H1 (cell line): ENCODE measurements at regions not wholly inside any gene's neighbourhood (a gene's known extent, or its start where the extent isn't known, plus 50 kb on each side); places are given as distances from the start of the nearest gene placed in this dataset.

Experiments used
- CTCF ChIA-PET: fragments of 300-600 bp; sonication (Branson Sonifier 250); formaldehyde crosslinking; loops from one replicate; lab custom pipeline; 2021; ENCODE audit not compliant: partially characterized antibody; lab: Charles Lee
- POLR2A ChIA-PET: fragments of 300-600 bp; sonication (Branson Sonifier 250); formaldehyde crosslinking; loops from one replicate; lab custom pipeline; 2021; ENCODE audit warnings: inconsistent platforms; ENCODE audit not compliant: partially characterized antibody; lab: Charles Lee
- DNase-seq, 2 experiments: peaks; one replicate each; pipeline versions ENCODE4 v3.0.0 to v3.0.0-alpha.2; 2010 to 2022; ENCODE audit warnings: low spot score in 2 of 2, low read depth in 1 of 2, mixed read lengths in 1 of 2
- FAIRE-seq: peaks from 2 replicates; lab custom pipeline; 2011; peaks lifted over from hg19 to GRCh38; lab: Jason Lieb, UNC
- H2AFZ ChIP-seq: 2 replicates; pipeline ENCODE4 v1.8.1; 2012; ENCODE audit warnings: low read length, inconsistent platforms
- H2AK5ac ChIP-seq: 2 replicates; pipeline ENCODE4 v1.6.1; 2013; ENCODE audit warnings: low read depth, low read length
- H2BK120ac ChIP-seq: replicated peaks from 2 replicates; pipeline ENCODE3; 2013; ENCODE audit warnings: low read depth, low read length, inconsistent platforms
- H2BK12ac ChIP-seq: 2 replicates; pipeline ENCODE4 v1.6.1; 2013; ENCODE audit warnings: low read depth, low read length
- H2BK15ac ChIP-seq: 2 replicates; pipeline ENCODE4 v1.6.1; 2013; ENCODE audit warnings: low read length
- H2BK20ac ChIP-seq: 2 replicates; pipeline ENCODE4 v1.6.1; 2013; ENCODE audit warnings: low read length
- H2BK5ac ChIP-seq: 2 replicates; pipeline ENCODE4 v1.6.1; 2013; ENCODE audit warnings: low read depth, low read length
- H3K14ac ChIP-seq: 2 replicates; pipeline ENCODE4 v1.6.1; 2013; ENCODE audit warnings: inconsistent platforms; ENCODE audit not compliant: insufficient read length
- H3K18ac ChIP-seq: 2 replicates; pipeline ENCODE4 v1.6.1; 2013; ENCODE audit warnings: low read length; ENCODE audit errors: extremely low read depth
- H3K23ac ChIP-seq: 2 replicates; pipeline ENCODE4 v1.6.1; 2013; ENCODE audit warnings: inconsistent platforms; ENCODE audit not compliant: insufficient read length
- H3K23me2 ChIP-seq: 2 replicates; pipeline ENCODE4 v1.6.1; 2013; ENCODE audit warnings: low read depth, low read length
- H3K27ac ChIP-seq: 2 replicates; pipeline ENCODE4 v1.6.1; 2011; ENCODE audit warnings: low read depth, low read length, inconsistent platforms
- H3K27me3 ChIP-seq, 4 experiments: replicated peaks in 1 of 4; 1 replicate in 1 of 4; 2 replicates in 3 of 4; pipeline versions ENCODE4 v1.6.1 to v1.8.1; 2011 to 2013; ENCODE audit warnings: low read length in 3 of 4, mild to moderate bottlenecking in 3 of 4, inconsistent platforms in 2 of 4, mixed read lengths in 2 of 4, moderate library complexity in 1 of 4; ENCODE audit not compliant: control insufficient read depth in 3 of 4, insufficient read depth in 3 of 4; ENCODE audit errors: extremely low read depth in 1 of 4
- H3K36me3 ChIP-seq, 4 experiments: 2 replicates each; pipeline versions ENCODE4 v1.6.1 to v1.8.1; 2011 to 2013; ENCODE audit warnings: mild to moderate bottlenecking in 4 of 4, low read length in 3 of 4, moderate library complexity in 2 of 4, control low read depth in 1 of 4, inconsistent platforms in 1 of 4; ENCODE audit not compliant: insufficient read depth in 4 of 4, control insufficient read depth in 2 of 4
- H3K4ac ChIP-seq: replicated peaks from 2 replicates; pipeline ENCODE3; 2013; ENCODE audit warnings: low read length, low read depth, mixed read lengths, inconsistent platforms; ENCODE audit not compliant: insufficient read length
- H3K4me1 ChIP-seq, 4 experiments: replicated peaks in 1 of 4; 1 replicate in 1 of 4; 2 replicates in 3 of 4; pipeline versions ENCODE4 v1.6.1 to v1.8.1; 2011 to 2013; ENCODE audit warnings: low read length in 3 of 4, inconsistent platforms in 2 of 4, mixed read lengths in 1 of 4; ENCODE audit not compliant: insufficient read depth in 4 of 4, control insufficient read depth in 3 of 4
- H3K4me2 ChIP-seq, 2 experiments: 2 replicates each; pipeline versions ENCODE4 v1.6.1 to v1.8.1; 2011 to 2013; ENCODE audit warnings: low read depth in 2 of 2, low read length in 2 of 2, control low read depth in 1 of 2, inconsistent platforms in 1 of 2, mild to moderate bottlenecking in 1 of 2; ENCODE audit not compliant: insufficient read depth in 1 of 2
- H3K4me3 ChIP-seq, 4 experiments: fragments of 200-600, 300-600 bp in 1 of 4; sonication (generic), shearing (Covaris generic), sonication (Bioruptor Twin) in 1 of 4; 2 replicates each; pipeline versions ENCODE4 v1.5.1 to v1.8.1; 2011 to 2016; ENCODE audit warnings: low read length in 4 of 4, low read depth in 3 of 4, control low read depth in 2 of 4, inconsistent platforms in 2 of 4, mild to moderate bottlenecking in 2 of 4, mixed read lengths in 1 of 4, moderate library complexity in 1 of 4; ENCODE audit not compliant: insufficient read depth in 2 of 4; ENCODE audit errors: extremely low read depth in 1 of 4
- H3K56ac ChIP-seq: replicated peaks from 2 replicates; pipeline ENCODE3; 2013; ENCODE audit warnings: low read depth, mild to moderate bottlenecking, mixed read lengths, low read length, inconsistent platforms; ENCODE audit not compliant: insufficient read length
- H3K79me1 ChIP-seq: 2 replicates; pipeline ENCODE4 v1.6.1; 2013; ENCODE audit warnings: low read depth, low read length, control low read depth
- H3K79me2 ChIP-seq, 2 experiments: 2 replicates each; pipeline versions ENCODE4 v1.6.1 to v1.8.1; 2012 to 2013; ENCODE audit warnings: low read length in 2 of 2, mild to moderate bottlenecking in 2 of 2, inconsistent platforms in 1 of 2; ENCODE audit not compliant: insufficient read depth in 2 of 2, control insufficient read depth in 1 of 2
- H3K9ac ChIP-seq, 4 experiments: replicated peaks in 1 of 4; 1 replicate in 1 of 4; 2 replicates in 3 of 4; pipeline versions ENCODE4 v1.6.1 to v1.8.1; 2011 to 2013; ENCODE audit warnings: low read depth in 3 of 4, low read length in 3 of 4, control low read depth in 2 of 4, mild to moderate bottlenecking in 2 of 4, moderate library complexity in 2 of 4, inconsistent platforms in 1 of 4; ENCODE audit errors: extremely low read depth in 1 of 4
- H3K9me3 ChIP-seq, 2 experiments: 2 replicates each; pipeline versions ENCODE4 v1.6.1 to v1.8.1; 2012 to 2013; ENCODE audit warnings: mild to moderate bottlenecking in 2 of 2, moderate library complexity in 2 of 2, control low read depth in 1 of 2, inconsistent platforms in 1 of 2, low read depth in 1 of 2, low read length in 1 of 2, mixed read lengths in 1 of 2; ENCODE audit not compliant: insufficient read depth in 2 of 2
- H4K20me1 ChIP-seq, 2 experiments: replicated peaks in 1 of 2; 2 replicates each; pipeline versions ENCODE3 to v1.8.1; 2011 to 2013; ENCODE audit warnings: inconsistent platforms in 2 of 2, low read length in 2 of 2, mild to moderate bottlenecking in 1 of 2; ENCODE audit not compliant: insufficient read depth in 2 of 2, control insufficient read depth in 1 of 2
- H4K5ac ChIP-seq: 2 replicates; pipeline ENCODE4 v1.6.1; 2013; ENCODE audit warnings: low read length, low read depth, mixed read lengths, inconsistent platforms; ENCODE audit not compliant: insufficient read length
- H4K8ac ChIP-seq: 2 replicates; pipeline ENCODE4 v1.8.0; 2013; ENCODE audit warnings: mild to moderate bottlenecking, moderate library complexity, low read length, inconsistent platforms; ENCODE audit not compliant: insufficient read depth; ENCODE audit errors: extremely low read depth
- H4K91ac ChIP-seq: replicated peaks from 2 replicates; pipeline ENCODE3; 2013; ENCODE audit warnings: low read length, mixed read lengths, inconsistent platforms; ENCODE audit not compliant: insufficient read length
- JUN ChIP-seq: IDR thresholded peaks from 2 replicates; pipeline ENCODE4 v1.6.1; 2011; ENCODE audit warnings: low read depth, mild to moderate bottlenecking, improper control_type of control experiment, low read length
- SP1 ChIP-seq: IDR thresholded peaks from 2 replicates; pipeline ENCODE4 v1.6.1; 2011; ENCODE audit warnings: low read depth, low read length
- SRF ChIP-seq: IDR thresholded peaks from 2 replicates; pipeline ENCODE4 v1.6.1; 2011; ENCODE audit warnings: mild to moderate bottlenecking, low read depth, low read length, moderate library complexity
- SUZ12 ChIP-seq: fragments of 200-600 bp; sonication (generic); IDR thresholded peaks from 2 replicates; pipeline ENCODE4 v1.6.1; 2012; ENCODE audit warnings: mild to moderate bottlenecking, inconsistent platforms, low read length, moderate library complexity, mixed read lengths
- WGBS, 2 experiments: shearing (Covaris generic) in 1 of 2; methylation state at CpG; one replicate each; pipeline versions ENCODE4 v1.1.6 to v1.1.7; 2013 to 2015; ENCODE audit warnings: low lambda C conversion rate in 2 of 2, mixed read lengths in 2 of 2, inconsistent platforms in 1 of 2, low coverage in 1 of 2, missing lambda C conversion rate in 1 of 2; ENCODE audit not compliant: insufficient replicate concordance in 2 of 2, insufficient coverage in 1 of 2, insufficient read length in 1 of 2; ENCODE audit errors: extremely low coverage in 1 of 2, missing lambda C conversion rate in 1 of 2; 5-methylcytosine and 5-hydroxymethylcytosine counted together
- TF ChIP-seq, protein P1 (sequence below): IDR thresholded peaks from 2 replicates; pipeline ENCODE4 v1.6.1; 2011; ENCODE audit warnings: low read length, improper control_type of control experiment
- TF ChIP-seq, protein P2 (sequence below): IDR thresholded peaks from 2 replicates; pipeline ENCODE4 v1.6.1; 2012; ENCODE audit warnings: inconsistent platforms

DNA sequence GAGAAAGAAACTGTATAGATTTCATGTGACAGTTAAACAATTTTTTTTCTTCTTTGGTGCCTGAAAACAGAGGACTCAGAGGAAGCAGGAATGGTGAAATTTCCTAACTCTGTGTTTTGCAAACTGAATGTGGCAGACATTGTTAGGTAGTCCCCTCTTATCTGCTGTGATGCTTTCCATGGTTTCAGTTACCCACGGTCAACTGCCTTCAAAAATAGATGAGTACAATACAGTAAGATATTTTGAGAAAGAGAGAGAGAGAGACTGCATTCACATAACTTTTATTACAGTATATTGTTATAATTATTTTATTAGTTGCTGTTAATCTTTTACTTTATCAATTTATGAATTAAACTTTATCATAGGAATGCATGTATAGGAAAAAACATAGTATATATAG, 627.2 kb downstream of the CCDC171 start:
- H4K20me1 ChIP-seq, result no peaks in the 10 kb centered on the region
- POLR2A ChIA-PET, result no interaction called here
- TF ChIP-seq JUN (no peak), SP1 (no peak), SUZ12 (no peak), SRF (no peak)
- TF ChIP-seq, protein P1, sequence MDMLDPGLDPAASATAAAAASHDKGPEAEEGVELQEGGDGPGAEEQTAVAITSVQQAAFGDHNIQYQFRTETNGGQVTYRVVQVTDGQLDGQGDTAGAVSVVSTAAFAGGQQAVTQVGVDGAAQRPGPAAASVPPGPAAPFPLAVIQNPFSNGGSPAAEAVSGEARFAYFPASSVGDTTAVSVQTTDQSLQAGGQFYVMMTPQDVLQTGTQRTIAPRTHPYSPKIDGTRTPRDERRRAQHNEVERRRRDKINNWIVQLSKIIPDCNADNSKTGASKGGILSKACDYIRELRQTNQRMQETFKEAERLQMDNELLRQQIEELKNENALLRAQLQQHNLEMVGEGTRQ, result no peak
- TF ChIP-seq, protein P2, sequence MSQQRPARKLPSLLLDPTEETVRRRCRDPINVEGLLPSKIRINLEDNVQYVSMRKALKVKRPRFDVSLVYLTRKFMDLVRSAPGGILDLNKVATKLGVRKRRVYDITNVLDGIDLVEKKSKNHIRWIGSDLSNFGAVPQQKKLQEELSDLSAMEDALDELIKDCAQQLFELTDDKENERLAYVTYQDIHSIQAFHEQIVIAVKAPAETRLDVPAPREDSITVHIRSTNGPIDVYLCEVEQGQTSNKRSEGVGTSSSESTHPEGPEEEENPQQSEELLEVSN, result no peak
- WGBS, 2 experiments, result 92% methylated on average over 1 of the region's 1 CpG; no CpG with 5 or more reads in 1 of the 2 experiments
- H3K4me2 ChIP-seq, result no peak overlapping the region
- FAIRE-seq (no peak), DNase-seq (no peak)
- H2BK120ac ChIP-seq, result no peak overlapping the region
- H4K91ac ChIP-seq, result no peak overlapping the region
- no peak overlapping the region for H3K9ac ChIP-seq
- no peak overlapping the region for H3K23ac ChIP-seq
- H3K27ac ChIP-seq, result no peak overlapping the region
- no peak overlapping the region for H4K8ac ChIP-seq
- no peaks in the 10 kb centered on the region for H3K4me1 ChIP-seq
- no peak overlapping the region for H2BK15ac ChIP-seq
- no peaks in the 10 kb centered on the region for H3K23me2 ChIP-seq
- no peaks in the 10 kb centered on the region for H3K79me2 ChIP-seq
- H3K4ac ChIP-seq, result no peak overlapping the region
- no peak overlapping the region for H3K14ac ChIP-seq
- no peak overlapping the region for H3K4me3 ChIP-seq
- no peaks in the 10 kb centered on the region for H3K36me3 ChIP-seq
- no peaks in the 10 kb centered on the region for H3K79me1 ChIP-seq
- H2BK20ac ChIP-seq, result no peak overlapping the region
- H2BK5ac ChIP-seq, result no peak overlapping the region
- H3K27me3 ChIP-seq, result no peaks in the 10 kb centered on the region
- no peak overlapping the region for H4K5ac ChIP-seq
- H2AFZ ChIP-seq, result no peak overlapping the region
- H3K18ac ChIP-seq, result no peak overlapping the region
- CTCF ChIA-PET, result interaction anchor here (1.0 kb wide), 1 partner anchor 67 kb away, joined by 3 read pairs; no protein-coding TSS in a partner anchor
- H2AK5ac ChIP-seq, result no peak overlapping the region
- H3K56ac ChIP-seq, result no peak overlapping the region
- no peak overlapping the region for H2BK12ac ChIP-seq
- H3K9me3 ChIP-seq, result no peaks in the 10 kb centered on the region
